HepG2 (cell line): ENCODE measurements at regions not wholly inside any gene's neighbourhood (a gene's known extent, or its start where the extent isn't known, plus 50 kb on each side); places are given as distances from the start of the nearest gene placed in this dataset.

ENCODE experiments used
- BCL6 ChIP-seq: IDR thresholded peaks from 2 replicates; pipeline ENCODE4 v1.6.1; 2016; ENCODE audit warnings: missing genetic modification reagents, missing compliant biosample characterization
- CERS6 ChIP-seq: sonication (generic); formaldehyde crosslinking; IDR thresholded peaks from 2 replicates; pipeline ENCODE4 v1.5.0; 2020; ENCODE audit warnings: missing genetic modification reagents
- KIAA2018 ChIP-seq: sonication (generic); formaldehyde crosslinking; IDR thresholded peaks from 2 replicates; pipeline ENCODE4 v1.5.0; 2020; ENCODE audit warnings: mild to moderate bottlenecking, missing genetic modification reagents, borderline replicate concordance
- MYPOP ChIP-seq: sonication (generic); formaldehyde crosslinking; IDR thresholded peaks from 2 replicates; pipeline ENCODE4 v1.8.1; 2023; ENCODE audit warnings: mild to moderate bottlenecking, moderate library complexity, missing genetic modification reagents
- NFATC3 ChIP-seq: sonication (generic); formaldehyde crosslinking; IDR thresholded peaks from 2 replicates; pipeline ENCODE4 v1.5.1; 2020; ENCODE audit warnings: mild to moderate bottlenecking, missing genetic modification reagents
- NKX3-1 ChIP-seq: sonication (generic); formaldehyde crosslinking; IDR thresholded peaks from 2 replicates; pipeline ENCODE4 v1.5.0; 2020; ENCODE audit warnings: missing genetic modification reagents
- PATZ1 ChIP-seq: sonication (generic); formaldehyde crosslinking; IDR thresholded peaks from 2 replicates; pipeline ENCODE4 v1.4.0; 2020; ENCODE audit warnings: missing genetic modification reagents
- POGK ChIP-seq: sonication (generic); formaldehyde crosslinking; conservative IDR thresholded peaks from 2 replicates; pipeline ENCODE4 v1.8.0; 2022; ENCODE audit warnings: mild to moderate bottlenecking, moderate library complexity, missing genetic modification reagents
- SSRP1 ChIP-seq: IDR thresholded peaks from 2 replicates; pipeline ENCODE4 v1.6.1; 2016; ENCODE audit warnings: control low read depth
- ZNF20 ChIP-seq: sonication (generic); formaldehyde crosslinking; IDR thresholded peaks from 2 replicates; pipeline ENCODE4 v1.4.0; 2020; ENCODE audit warnings: mild to moderate bottlenecking, moderate library complexity, missing genetic modification reagents

- no peak for TF ChIP-seq KIAA2018 (CRISPR knock-in tag)
- no peak for TF ChIP-seq ZNF20 (CRISPR knock-in tag)
- TF ChIP-seq NFATC3 (CRISPR knock-in tag): no peak
- TF ChIP-seq CERS6 (CRISPR knock-in tag): no peak
- TF ChIP-seq BCL6: no peak
- TF ChIP-seq MYPOP (CRISPR knock-in tag): no peak
- TF ChIP-seq POGK: no peak
- no peak for TF ChIP-seq SSRP1
- no peak for TF ChIP-seq PATZ1 (CRISPR knock-in tag)
- TF ChIP-seq NKX3-1 (CRISPR knock-in tag): no peak
Measured at GRCh38 chr3:190205739-190206138, 85.0 kb upstream of the P3H2 start (continued).
